Effector memory CD8-positive, alpha-beta T cell (primary cell): ENCODE measurements at regions not wholly inside any gene's neighbourhood (a gene's known extent, or its start where the extent isn't known, plus 50 kb on each side); places are given as distances from the start of the nearest gene placed in this dataset.
"Not testable (repeated sequence)": the region's sequence is repeated elsewhere in the genome, so short reads cannot be mapped to it uniquely, and the experiment has no call there.

Source experiments
- ATAC-seq: fragments of 150-1000 bp; cut with Tn5 transposase; replicated peaks from 2 replicates; pipeline ENCODE4 v1.10.0; 2021; ENCODE audit warnings: mild to moderate bottlenecking, moderate library complexity
- DNase-seq, 3 experiments: peaks; one replicate each; pipeline ENCODE4 v3.0.0; 2021
- H3K27ac Mint-ChIP-seq, 2 donors: one replicate each; pipeline ENCODE4 v1.8.0; 2022; ENCODE audit warnings: mild to moderate bottlenecking in 2 of 2, mixed read lengths in 2 of 2, moderate library complexity in 2 of 2
- H3K27me3 Mint-ChIP-seq, 2 donors: one replicate each; pipeline ENCODE4 v1.8.0; 2022; ENCODE audit warnings: mixed read lengths in 2 of 2
- H3K36me3 Mint-ChIP-seq: one replicate; pipeline ENCODE4 v1.8.0; 2022; ENCODE audit warnings: mild to moderate bottlenecking, moderate library complexity, mixed read lengths; ENCODE audit not compliant: insufficient read depth
- H3K4me1 Mint-ChIP-seq, 2 donors: one replicate each; pipeline ENCODE4 v1.8.0; 2022; ENCODE audit warnings: low read depth in 2 of 2, mixed read lengths in 2 of 2
- H3K4me3 Mint-ChIP-seq, 2 donors: one replicate each; pipeline ENCODE4 v1.8.0; 2022; ENCODE audit warnings: mild to moderate bottlenecking in 2 of 2, mixed read lengths in 2 of 2, moderate library complexity in 2 of 2
- H3K9me3 Mint-ChIP-seq, 2 donors: one replicate each; pipeline ENCODE4 v1.8.0; 2022; ENCODE audit warnings: mixed read lengths in 2 of 2

DNA sequence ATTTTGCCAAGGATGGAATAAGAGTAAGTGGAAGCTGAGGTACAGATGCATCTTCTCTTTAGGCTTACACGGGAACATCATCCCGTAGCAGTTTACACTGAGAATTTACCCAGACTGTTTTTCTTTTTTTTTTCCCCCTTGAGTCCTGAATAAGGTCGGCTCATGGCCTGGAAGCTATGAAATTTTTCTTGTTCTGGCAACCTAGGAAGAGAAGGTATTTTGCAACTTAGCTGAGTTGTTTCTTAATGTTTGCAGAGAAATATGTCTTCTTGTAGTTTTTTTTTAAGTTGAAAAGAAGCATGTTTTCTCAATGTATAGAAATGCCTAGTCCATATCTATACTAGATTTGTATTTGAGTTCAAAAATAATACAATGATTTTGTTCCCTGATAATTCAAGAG, 712.5 kb downstream of the TDRD15 start:
- Mint-ChIP-seq H3K4me1 (no peaks in the 10 kb centered on the region), H3K4me3 (no peak overlapping the region), H3K36me3 (no peaks in the 10 kb centered on the region), H3K9me3 (peaks cover 12 to 14% of the 10 kb centered on the region in 2 donors), H3K27ac (no peak overlapping the region), H3K27me3 (no peaks in the 10 kb centered on the region)
- DNase-seq (no peak), ATAC-seq (no peak)

DNA sequence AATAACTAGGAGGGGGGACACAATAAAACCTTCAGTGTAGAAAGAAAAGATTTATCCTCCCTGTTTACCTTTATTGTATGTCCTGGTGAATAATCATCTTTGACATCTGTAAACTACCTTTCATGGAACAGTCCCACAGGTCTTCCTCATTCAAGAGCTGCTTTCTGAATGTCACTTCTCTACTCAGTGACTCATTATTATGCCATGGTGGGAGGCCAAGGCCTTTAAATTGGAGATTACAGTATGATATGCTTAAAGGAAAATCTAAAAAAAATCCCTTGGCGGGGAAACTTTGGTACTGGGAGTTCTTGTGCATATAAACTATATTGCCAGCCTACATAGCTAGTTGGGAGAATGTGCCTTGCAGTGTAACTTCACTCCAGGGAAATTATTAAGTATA, 713.0 kb downstream of the TDRD15 start:
- H3K4me1 Mint-ChIP-seq = no peaks in the 10 kb centered on the region
- no peak for DNase-seq
- H3K36me3 Mint-ChIP-seq = no peaks in the 10 kb centered on the region
- H3K4me3 Mint-ChIP-seq = no peak overlapping the region
- no peak for ATAC-seq
- H3K27ac Mint-ChIP-seq = no peak overlapping the region
- no peaks in the 10 kb centered on the region for H3K27me3 Mint-ChIP-seq
- H3K9me3 Mint-ChIP-seq = peaks cover 11 to 14% of the 10 kb centered on the region in 2 donors

DNA sequence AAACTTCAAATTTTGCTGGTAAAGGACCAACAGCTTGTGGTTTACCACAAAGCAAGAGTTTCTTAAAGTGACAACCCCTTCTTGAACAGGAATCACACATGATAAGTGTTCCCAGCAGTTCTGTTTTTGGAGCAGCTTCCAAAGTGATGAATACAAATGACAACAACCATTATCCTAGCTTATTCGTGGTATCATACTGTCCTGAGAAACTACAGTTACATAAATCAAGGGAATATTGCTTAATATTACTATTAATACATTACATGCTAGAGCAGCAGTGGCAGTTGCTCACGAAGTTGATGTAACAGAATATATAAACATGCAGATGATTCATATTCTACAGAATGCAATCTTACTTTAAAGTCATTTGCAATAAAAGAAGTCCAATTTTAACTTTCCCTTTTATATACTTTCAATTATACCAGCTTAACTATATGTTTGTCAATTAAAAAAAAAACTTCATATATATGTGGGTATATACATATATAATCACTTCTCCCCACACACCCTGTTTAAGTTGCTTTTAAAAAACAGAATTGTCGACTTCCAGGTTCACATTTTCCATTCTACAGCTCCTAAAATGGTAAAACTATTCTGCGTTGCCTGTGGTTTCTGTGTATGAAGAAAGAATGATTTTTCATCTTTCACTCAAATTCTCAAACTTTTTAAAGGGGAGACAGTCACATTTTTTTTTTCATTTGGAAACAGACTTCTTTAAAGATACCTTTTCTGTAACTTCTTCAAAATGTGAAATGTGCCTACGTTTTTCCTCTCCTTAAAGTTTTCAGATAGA, 713.6 kb downstream of the TDRD15 start:
- ATAC-seq = no peak
- peaks cover 8 to 14% of the 10 kb centered on the region in 2 donors for H3K9me3 Mint-ChIP-seq
- DNase-seq = no peak
- no peaks in the 10 kb centered on the region for H3K4me1 Mint-ChIP-seq
- H3K36me3 Mint-ChIP-seq = no peaks in the 10 kb centered on the region
- H3K27ac Mint-ChIP-seq = no peak overlapping the region
- H3K27me3 Mint-ChIP-seq = no peaks in the 10 kb centered on the region
- H3K4me3 Mint-ChIP-seq = no peak overlapping the region

DNA sequence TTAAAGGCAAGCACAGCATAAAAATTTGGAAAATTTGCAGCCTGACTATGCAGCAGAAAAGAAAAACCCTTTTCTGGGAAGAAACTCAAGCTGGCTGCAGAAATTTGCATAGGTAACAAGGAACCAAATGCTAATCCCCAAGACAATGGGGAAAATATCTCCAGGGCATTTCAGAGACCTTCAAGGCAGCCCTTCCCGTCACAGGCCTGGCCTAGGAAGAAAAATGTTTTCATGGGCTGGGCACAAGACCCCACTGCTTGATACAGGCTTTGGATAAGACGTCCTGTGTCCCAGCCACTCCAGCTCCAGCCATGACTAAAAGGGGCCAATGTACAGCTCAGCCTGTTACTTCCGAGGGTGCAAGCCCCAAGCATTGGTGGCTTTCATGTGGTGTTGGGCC, 717.6 kb downstream of the TDRD15 start:
- Mint-ChIP-seq H3K36me3 (no peaks in the 10 kb centered on the region), H3K4me1 (no peaks in the 10 kb centered on the region), H3K27ac (no peak overlapping the region), H3K27me3 (no peaks in the 10 kb centered on the region), H3K4me3 (no peak overlapping the region), H3K9me3 (peaks cover 7 to 9% of the 10 kb centered on the region in 2 donors)
- DNase-seq = no peak
- ATAC-seq = no peak

DNA sequence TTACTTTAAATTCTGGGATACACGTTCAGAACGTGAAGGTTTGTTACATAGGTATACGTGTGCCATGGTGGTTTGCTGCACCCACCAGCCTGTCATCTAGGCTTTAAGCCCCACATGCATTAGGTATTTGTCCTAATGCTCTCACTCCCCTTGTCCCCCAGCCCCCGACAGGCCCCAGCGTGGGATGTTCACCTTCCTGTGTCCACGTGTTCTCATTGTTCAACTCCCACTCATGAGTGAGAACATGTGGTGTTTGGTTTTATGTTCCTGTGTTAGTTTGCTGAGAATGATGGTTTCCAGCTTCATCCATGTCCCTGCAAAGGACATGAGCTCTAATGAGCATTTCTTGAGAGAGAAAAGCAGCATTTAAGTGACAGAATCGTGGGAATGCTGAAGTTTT, 726.6 kb downstream of the TDRD15 start:
- H3K27me3 Mint-ChIP-seq, ATAC-seq, H3K36me3 Mint-ChIP-seq, H3K27ac Mint-ChIP-seq, H3K4me3 Mint-ChIP-seq, H3K4me1 Mint-ChIP-seq, DNase-seq: not testable (repeated sequence)
- H3K9me3 Mint-ChIP-seq = peaks cover 10 to 38% of the 10 kb centered on the region in 2 donors

DNA sequence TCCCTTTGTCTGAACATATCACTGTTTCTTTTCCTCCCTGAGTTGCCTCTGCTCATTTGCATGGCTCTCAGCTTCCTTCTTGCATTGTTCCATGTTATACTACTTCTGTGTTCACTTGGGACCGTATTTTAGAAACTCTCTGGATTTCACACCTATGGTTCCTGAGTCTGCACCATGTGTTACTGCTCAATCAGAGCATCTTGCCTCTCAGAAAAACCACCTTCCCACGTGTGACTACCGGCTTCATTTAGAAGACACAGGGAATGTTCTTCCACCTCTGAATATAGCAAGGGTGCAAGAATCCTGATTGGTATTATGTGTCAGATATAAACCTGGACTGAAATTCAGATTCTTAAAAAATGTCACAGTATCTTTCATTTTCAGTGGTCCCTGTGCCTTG, 731.2 kb downstream of the TDRD15 start:
- H3K4me1 Mint-ChIP-seq = no peaks in the 10 kb centered on the region
- peaks cover 13 to 24% of the 10 kb centered on the region in 2 donors for H3K9me3 Mint-ChIP-seq
- DNase-seq = no peak
- H3K27me3 Mint-ChIP-seq = no peaks in the 10 kb centered on the region
- no peak overlapping the region for H3K27ac Mint-ChIP-seq
- ATAC-seq = no peak
- no peaks in the 10 kb centered on the region for H3K36me3 Mint-ChIP-seq
- no peak overlapping the region for H3K4me3 Mint-ChIP-seq

DNA sequence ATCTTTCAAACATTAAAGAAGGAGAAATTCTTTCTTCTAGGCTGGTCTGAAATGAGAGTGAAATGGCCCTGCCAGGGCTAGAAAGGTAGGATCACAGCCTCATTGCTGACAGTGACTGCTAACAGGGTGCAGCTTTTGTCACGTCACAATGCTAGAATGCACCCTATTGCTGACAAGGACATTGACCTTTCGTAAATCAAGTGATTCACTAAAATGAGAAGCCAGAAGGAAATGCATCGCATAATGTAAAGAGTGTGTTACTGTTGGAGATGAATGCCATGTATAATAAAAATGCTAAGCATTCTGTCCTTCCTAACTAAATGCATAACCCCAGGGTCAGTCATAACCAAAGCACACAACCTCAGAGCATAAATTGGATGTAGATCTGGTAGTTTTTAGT, 732.9 kb downstream of the TDRD15 start:
- H3K27ac Mint-ChIP-seq = no peak overlapping the region

DNA sequence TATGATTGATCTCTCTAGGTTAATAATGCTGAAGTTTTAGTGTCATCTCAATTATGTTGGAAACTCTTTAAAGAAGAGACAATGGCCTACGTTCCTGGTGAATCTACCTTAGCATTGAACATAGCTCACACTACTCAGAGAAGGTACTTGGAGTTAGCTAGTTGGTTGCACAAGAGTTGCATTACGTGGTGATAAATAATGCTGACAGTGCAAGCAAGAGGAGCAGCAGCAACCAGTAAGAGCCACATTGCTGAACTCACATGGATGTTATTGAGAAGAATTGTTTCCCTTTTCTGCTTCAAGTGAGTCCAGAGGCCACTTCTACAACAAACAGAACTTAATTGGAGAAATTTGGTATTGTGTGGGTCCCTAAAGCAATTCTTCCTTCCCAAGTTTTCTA, 737.1 kb downstream of the TDRD15 start:
- H3K27me3 Mint-ChIP-seq = no peaks in the 10 kb centered on the region
- H3K27ac Mint-ChIP-seq = no peak overlapping the region
- no peak for ATAC-seq
- H3K36me3 Mint-ChIP-seq = no peaks in the 10 kb centered on the region
- no peak overlapping the region for H3K4me3 Mint-ChIP-seq
- H3K4me1 Mint-ChIP-seq = no peaks in the 10 kb centered on the region
- peaks cover 11 to 23% of the 10 kb centered on the region in 2 donors for H3K9me3 Mint-ChIP-seq
- DNase-seq = no peak

More for the DNA sequence above, 732.9 kb downstream of the TDRD15 start:
- H3K36me3 Mint-ChIP-seq = no peaks in the 10 kb centered on the region
- DNase-seq = no peak
- ATAC-seq = no peak
- H3K4me3 Mint-ChIP-seq = no peak overlapping the region
- H3K4me1 Mint-ChIP-seq = no peaks in the 10 kb centered on the region
- H3K9me3 Mint-ChIP-seq = peaks cover 12% of the 10 kb centered on the region in 2 donors
- H3K27me3 Mint-ChIP-seq = no peaks in the 10 kb centered on the region

DNA sequence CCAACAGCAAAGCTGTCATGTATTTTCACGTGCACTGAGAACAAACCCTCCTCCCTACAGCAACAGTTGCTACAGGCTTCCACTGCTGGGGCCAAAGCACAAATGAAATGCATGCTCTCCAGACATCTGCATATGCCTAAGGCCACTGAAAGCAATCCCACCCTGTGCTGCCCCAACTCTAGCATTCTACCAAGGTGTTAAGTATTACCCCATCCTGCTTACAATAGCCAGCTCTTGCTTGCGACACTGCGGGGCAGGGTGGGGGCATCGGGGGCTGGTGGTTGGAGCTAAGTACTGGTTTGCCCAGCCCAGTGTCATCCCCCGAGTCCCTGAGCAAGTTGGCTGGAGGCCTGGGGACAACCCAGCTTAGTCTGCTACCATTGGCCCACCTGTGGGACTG, 742.5 kb downstream of the TDRD15 start:
- no peak for ATAC-seq

DNA sequence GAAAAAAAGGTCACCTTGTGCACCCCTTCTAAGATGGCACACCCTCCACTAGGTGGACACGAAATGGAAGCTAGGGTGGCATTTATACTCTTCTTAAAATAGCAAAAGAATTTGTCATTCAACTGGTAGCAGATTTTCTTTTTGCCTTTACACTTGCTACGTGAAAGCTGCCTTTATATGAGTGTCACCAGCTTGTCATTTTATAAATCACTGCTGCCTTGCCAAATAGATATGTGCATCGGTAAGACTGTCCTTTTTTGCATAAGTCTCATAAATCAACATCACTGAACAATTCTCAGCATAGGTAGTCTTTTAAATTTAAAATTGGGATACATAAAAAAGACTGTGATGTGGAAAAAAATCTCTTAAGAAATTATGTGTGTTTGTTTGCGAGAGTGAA, 764.1 kb downstream of the TDRD15 start:
- H3K36me3 Mint-ChIP-seq = no peaks in the 10 kb centered on the region
- no peaks in the 10 kb centered on the region for H3K27me3 Mint-ChIP-seq
- H3K4me1 Mint-ChIP-seq = no peaks in the 10 kb centered on the region
- ATAC-seq (no peak), DNase-seq (no peak)
- no peak overlapping the region for H3K27ac Mint-ChIP-seq
- H3K9me3 Mint-ChIP-seq = peaks cover 23 to 26% of the 10 kb centered on the region in 2 donors
- H3K4me3 Mint-ChIP-seq = no peak overlapping the region

More for the DNA sequence above, 742.5 kb downstream of the TDRD15 start:
- H3K36me3 Mint-ChIP-seq = no peaks in the 10 kb centered on the region
- H3K27ac Mint-ChIP-seq = no peak overlapping the region
- no peaks in the 10 kb centered on the region for H3K27me3 Mint-ChIP-seq
- H3K4me1 Mint-ChIP-seq = no peaks in the 10 kb centered on the region
- no peak overlapping the region for H3K4me3 Mint-ChIP-seq
- peaks cover 5 to 35% of the 10 kb centered on the region in 2 donors for H3K9me3 Mint-ChIP-seq
- DNase-seq = no peak

DNA sequence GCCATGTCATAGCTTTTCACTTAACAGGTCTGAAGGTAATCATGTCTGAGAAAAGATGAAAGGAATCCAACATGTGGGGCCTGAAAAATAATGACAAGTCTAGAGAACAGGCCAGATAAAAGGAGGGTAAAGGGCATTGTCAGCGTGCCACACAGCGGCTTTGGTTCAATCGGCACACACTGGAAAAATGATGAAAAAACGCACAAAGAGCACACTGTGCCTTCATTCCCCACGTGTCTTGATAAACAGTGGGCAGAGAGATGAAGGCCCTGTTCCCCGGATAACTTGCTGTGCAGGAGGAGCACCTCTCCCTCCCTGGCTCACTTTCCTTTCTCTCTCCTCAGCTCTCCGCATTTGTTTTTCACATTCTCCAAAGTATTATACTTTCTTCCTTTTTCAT, 766.3 kb downstream of the TDRD15 start:
- Mint-ChIP-seq H3K4me3 (no peak overlapping the region), H3K9me3 (peaks cover 22 to 24% of the 10 kb centered on the region in 2 donors), H3K36me3 (no peaks in the 10 kb centered on the region), H3K27me3 (no peaks in the 10 kb centered on the region), H3K4me1 (no peaks in the 10 kb centered on the region), H3K27ac (no peak overlapping the region)
- DNase-seq = no peak
- ATAC-seq = no peak

DNA sequence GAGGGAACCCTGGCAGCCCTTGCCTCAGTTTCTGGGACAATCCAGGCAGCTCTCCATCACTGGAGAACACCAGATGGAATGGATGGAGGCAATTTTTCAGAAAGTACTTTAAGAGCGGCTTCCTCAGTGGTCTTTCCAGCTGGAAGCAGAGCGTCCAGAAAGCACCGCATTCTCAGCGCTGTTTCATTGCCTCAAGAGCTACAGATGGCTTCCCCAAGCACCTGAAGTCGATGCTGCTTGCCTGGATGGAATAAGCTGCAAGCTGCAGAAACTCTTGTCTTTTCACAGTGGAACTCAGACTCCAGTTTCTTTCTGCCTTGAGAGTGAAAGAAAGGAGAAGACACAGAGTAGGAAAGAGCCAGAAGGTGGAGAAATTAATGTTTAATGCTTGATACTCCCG, 766.9 kb downstream of the TDRD15 start:
- Mint-ChIP-seq H3K4me3 (no peak overlapping the region), H3K4me1 (no peaks in the 10 kb centered on the region), H3K36me3 (no peaks in the 10 kb centered on the region), H3K9me3 (peaks cover 18 to 20% of the 10 kb centered on the region in 2 donors), H3K27me3 (no peaks in the 10 kb centered on the region), H3K27ac (no peak overlapping the region)
- ATAC-seq = no peak
- DNase-seq = no peak

DNA sequence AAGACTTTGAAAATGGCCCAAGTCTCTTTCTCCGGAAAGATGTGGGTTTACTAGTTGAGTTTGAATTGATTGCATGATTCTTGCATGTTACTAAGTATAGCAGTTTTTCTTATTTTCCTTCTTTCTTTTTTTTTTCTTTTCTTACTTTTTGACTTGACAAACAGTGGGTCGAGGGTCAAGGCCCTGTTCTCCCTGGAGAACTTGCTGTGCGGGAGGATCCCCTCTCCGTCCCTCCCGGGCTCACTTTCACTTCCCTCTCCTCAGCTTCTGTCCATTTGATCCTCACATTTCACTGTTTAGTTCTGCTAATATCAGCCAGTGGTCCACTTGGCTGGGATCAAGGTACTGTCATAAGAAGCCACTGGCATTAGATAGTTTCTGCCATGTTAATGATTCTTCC, 767.4 kb downstream of the TDRD15 start:
- no peaks in the 10 kb centered on the region for H3K27me3 Mint-ChIP-seq
- H3K4me1 Mint-ChIP-seq = no peaks in the 10 kb centered on the region
- DNase-seq (no peak), ATAC-seq (no peak)
- no peak overlapping the region for H3K4me3 Mint-ChIP-seq
- no peak overlapping the region for H3K27ac Mint-ChIP-seq
- peaks cover 15 to 16% of the 10 kb centered on the region in 2 donors for H3K9me3 Mint-ChIP-seq
- H3K36me3 Mint-ChIP-seq = no peaks in the 10 kb centered on the region

DNA sequence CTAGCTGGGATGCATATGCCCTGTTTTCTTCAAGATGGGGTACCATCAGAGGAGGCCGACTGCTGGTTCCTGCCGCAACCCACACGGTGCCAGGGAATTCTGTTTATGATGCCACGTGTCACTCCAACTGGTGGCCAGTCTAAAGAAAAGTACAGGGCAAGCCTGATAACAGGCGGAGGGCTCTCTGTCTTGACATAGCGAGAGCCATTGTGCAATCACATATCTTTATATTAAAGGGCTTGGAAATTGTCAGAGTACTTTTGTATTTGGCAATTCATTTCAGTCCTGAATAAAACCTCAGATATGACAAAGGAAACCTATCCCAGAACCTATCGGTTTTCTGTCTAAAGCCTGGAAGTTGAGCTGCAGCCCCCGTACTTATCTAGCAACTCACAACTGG, 768.4 kb downstream of the TDRD15 start:
- H3K27ac Mint-ChIP-seq = no peak overlapping the region
- no peak overlapping the region for H3K4me3 Mint-ChIP-seq
- ATAC-seq = no peak
- no peaks in the 10 kb centered on the region for H3K4me1 Mint-ChIP-seq
- no peak for DNase-seq
- no peaks in the 10 kb centered on the region for H3K27me3 Mint-ChIP-seq
- no peaks in the 10 kb centered on the region for H3K36me3 Mint-ChIP-seq
- peaks cover 8 to 11% of the 10 kb centered on the region in 2 donors for H3K9me3 Mint-ChIP-seq
